ENCODE measurements at regions not wholly inside any gene's neighbourhood (a gene's known extent, or its start where the extent isn't known, plus 50 kb on each side); places are given as distances from the start of the nearest gene placed in this dataset.

DNA sequence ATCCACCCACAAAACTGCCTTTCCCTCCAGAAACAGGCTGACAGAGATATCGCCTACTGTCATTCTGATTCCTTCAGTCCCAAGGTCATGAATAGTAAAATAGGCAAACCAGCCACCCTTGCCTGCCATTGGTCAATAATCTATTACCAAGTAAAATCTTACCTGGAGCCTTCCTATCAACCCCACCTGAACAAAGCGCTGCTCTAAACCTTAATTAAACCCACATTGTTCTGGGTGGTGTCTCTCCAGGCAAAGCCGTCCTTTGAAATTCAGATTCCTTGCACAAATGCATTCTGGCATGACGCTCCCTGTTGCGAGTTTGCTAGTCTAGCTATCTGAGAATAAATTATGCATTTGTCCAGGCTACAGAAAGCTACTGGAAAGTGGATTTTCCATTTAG, 291.6 kb upstream of the ECI2 start:
- TF ChIP-seq CTCF (IDR thresholded peaks at IDR 0.05) (no peak), POLR2A (IDR thresholded peaks at IDR 0.05) (no peak)

All from adrenal gland (tissue), 5 donors.